PFSK-1 (cell line): ENCODE measurements at regions not wholly inside any gene's neighbourhood (a gene's known extent, or its start where the extent isn't known, plus 50 kb on each side); places are given as distances from the start of the nearest gene placed in this dataset.

Source experiments
- FOXP2 ChIP-seq: optimal IDR thresholded peaks from 2 replicates; pipeline ENCODE3; 2011; ENCODE audit warnings: borderline replicate concordance, control low read depth, inconsistent platforms; ENCODE audit not compliant: insufficient read depth; ENCODE audit errors: extremely low read length, extremely low read depth
- POLR2AphosphoS5 ChIP-seq: IDR thresholded peaks from 2 replicates; pipeline ENCODE4 v1.6.1; 2012; ENCODE audit warnings: low read depth, mild to moderate bottlenecking, control low read depth, low read length, moderate library complexity
- REST ChIP-seq, 2 experiments: IDR thresholded peaks; 2 replicates each; pipeline versions ENCODE4 v1.6.1 to v1.8.0; 2011 to 2012; ENCODE audit warnings: low read depth in 2 of 2, low read length in 2 of 2, control low read depth in 1 of 2, inconsistent platforms in 1 of 2, mild to moderate bottlenecking in 1 of 2, moderate library complexity in 1 of 2; ENCODE audit not compliant: insufficient read depth in 1 of 2
- SIN3A ChIP-seq: IDR thresholded peaks from 2 replicates; pipeline ENCODE4 v1.6.1; 2012; ENCODE audit warnings: mild to moderate bottlenecking, low read length, moderate library complexity, borderline replicate concordance; ENCODE audit not compliant: insufficient read depth
- TAF1 ChIP-seq: IDR thresholded peaks from 2 replicates; pipeline ENCODE4 v1.6.1; 2012; ENCODE audit warnings: low read length, control low read depth, borderline replicate concordance; ENCODE audit not compliant: insufficient read depth

DNA sequence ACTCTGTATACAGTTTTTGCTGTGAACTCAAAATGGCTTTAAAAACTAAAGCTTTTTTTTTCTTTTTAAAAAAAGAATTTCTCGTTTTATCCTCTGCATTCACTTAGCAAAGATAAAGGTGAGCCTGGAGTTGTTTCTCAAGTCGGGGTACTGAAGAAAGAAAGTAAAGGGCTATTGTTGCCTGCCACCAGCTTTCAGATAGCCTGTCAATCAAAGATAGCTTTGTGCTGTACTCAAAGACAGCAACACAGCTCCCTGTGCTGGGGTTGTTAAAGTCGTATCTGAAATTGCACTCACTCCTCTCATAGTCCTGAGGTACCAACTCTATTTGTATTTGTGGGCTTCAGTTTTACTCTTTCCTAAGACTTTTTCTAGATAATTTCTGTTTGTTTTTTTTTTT lies 710.1 kb upstream of the ID4 start:
- no peak for TF ChIP-seq SIN3A
- TF ChIP-seq TAF1 = no peak
- no peak for TF ChIP-seq REST (IDR thresholded peaks at IDR 0.05; ENCODE audit: insufficient read depth in 1 of 2, low read depth in 2 of 2, low read length in 2 of 2)
- TF ChIP-seq POLR2AphosphoS5 = no peak
- no peak for TF ChIP-seq FOXP2
